CD8-positive, alpha-beta memory T cell (primary cell): ENCODE measurements at regions not wholly inside any gene's neighbourhood (a gene's known extent, or its start where the extent isn't known, plus 50 kb on each side); places are given as distances from the start of the nearest gene placed in this dataset.

Experiments
- CTCF ChIA-PET: fragments of 350-600 bp; sonication (Branson Sonifier 250); formaldehyde crosslinking; loops from one replicate; lab custom pipeline; 2021; ENCODE audit warnings: antibody characterized with exemption; lab: Charles Lee
- POLR2A ChIA-PET: fragments of 350-600 bp; sonication (Branson Sonifier 250); formaldehyde crosslinking; loops from one replicate; lab custom pipeline; 2021; ENCODE audit warnings: antibody characterized with exemption; lab: Charles Lee
- DNase-seq, 5 donors: peaks; one replicate each; pipeline versions ENCODE4 v3.0.0 to v3.0.0-alpha.2; 2020 to 2022; ENCODE audit warnings: mixed read lengths in 1 of 5
- H3K27ac ChIP-seq: one replicate; pipeline ENCODE4 v1.7.0; 2013; ENCODE audit warnings: low read depth, mild to moderate bottlenecking, low read length, moderate library complexity
- H3K27me3 ChIP-seq: 2 replicates; pipeline ENCODE4 v1.7.0; 2013; ENCODE audit warnings: low read length, mild to moderate bottlenecking; ENCODE audit not compliant: insufficient read depth, poor library complexity, severe bottlenecking
- H3K36me3 ChIP-seq: 2 replicates; pipeline ENCODE4 v1.7.0; 2013; ENCODE audit warnings: mild to moderate bottlenecking, low read length, moderate library complexity; ENCODE audit not compliant: insufficient read depth
- H3K4me1 ChIP-seq: 2 replicates; pipeline ENCODE4 v1.7.0; 2013; ENCODE audit warnings: mild to moderate bottlenecking, low read length, moderate library complexity; ENCODE audit not compliant: insufficient read depth
- H3K4me3 ChIP-seq: 2 replicates; pipeline ENCODE4 v1.7.0; 2013; ENCODE audit warnings: mild to moderate bottlenecking, low read length
- H3K9me3 ChIP-seq: 2 replicates; pipeline ENCODE4 v1.7.0; 2013; ENCODE audit warnings: mild to moderate bottlenecking, low read length
- H3K27ac Mint-ChIP-seq, 8 donors: one replicate each; pipeline ENCODE4 v1.8.0; 2020 to 2021; ENCODE audit warnings: mixed read lengths in 8 of 8, mild to moderate bottlenecking in 6 of 8, inconsistent platforms in 3 of 8, moderate library complexity in 3 of 8
- H3K27me3 Mint-ChIP-seq, 2 donors: one replicate each; pipeline ENCODE4 v1.8.0; 2020 to 2021; ENCODE audit warnings: mixed read lengths in 2 of 2, mild to moderate bottlenecking in 1 of 2, moderate library complexity in 1 of 2
- H3K36me3 Mint-ChIP-seq, 3 donors: one replicate each; pipeline ENCODE4 v1.8.0; 2020 to 2021; ENCODE audit warnings: mixed read lengths in 3 of 3, inconsistent platforms in 1 of 3, mild to moderate bottlenecking in 1 of 3
- H3K4me1 Mint-ChIP-seq, 3 donors: one replicate each; pipeline ENCODE4 v1.8.0; 2020 to 2021; ENCODE audit warnings: mixed read lengths in 3 of 3, inconsistent platforms in 1 of 3, mild to moderate bottlenecking in 1 of 3
- H3K4me3 Mint-ChIP-seq, 7 donors: one replicate each; pipeline ENCODE4 v1.8.0; 2020 to 2021; ENCODE audit warnings: mixed read lengths in 7 of 7, mild to moderate bottlenecking in 6 of 7, moderate library complexity in 4 of 7, inconsistent platforms in 2 of 7
- H3K9me3 Mint-ChIP-seq, 5 donors: one replicate each; pipeline ENCODE4 v1.8.0; 2020 to 2022; ENCODE audit warnings: mixed read lengths in 5 of 5, mild to moderate bottlenecking in 3 of 5, moderate library complexity in 2 of 5, inconsistent platforms in 1 of 5

DNA sequence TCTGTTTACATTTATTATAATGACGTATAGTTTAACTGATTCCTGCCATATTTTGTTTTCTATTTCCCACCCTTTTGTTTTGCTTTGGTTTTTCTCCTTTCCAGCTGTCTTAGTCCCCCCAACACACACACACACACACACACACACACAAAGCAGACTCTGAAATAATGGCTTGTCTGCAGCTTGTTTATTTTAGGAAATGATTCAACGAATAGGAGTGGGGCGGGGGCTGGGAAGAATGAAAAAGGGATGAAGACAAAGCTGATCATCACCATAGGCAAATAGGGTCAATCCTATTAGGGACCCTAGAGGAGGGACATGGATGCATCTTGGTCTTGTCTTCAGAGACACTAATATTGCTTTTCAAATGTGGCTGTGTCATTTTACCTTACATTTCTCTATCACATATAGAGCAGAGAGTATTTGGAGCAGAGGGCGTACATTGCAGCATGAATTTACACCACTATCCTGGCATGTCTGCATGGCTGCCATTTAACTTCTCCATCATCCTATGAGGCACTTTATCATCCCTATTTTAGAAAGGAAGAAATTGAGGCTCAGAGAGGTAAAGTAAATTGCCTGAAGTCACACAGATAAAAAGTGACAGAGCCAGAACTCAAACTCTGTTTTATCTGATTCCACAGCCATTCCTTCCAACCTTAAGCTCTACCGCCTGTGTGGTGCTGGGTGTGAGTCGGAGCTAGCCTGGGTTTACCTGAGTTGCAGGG lies 147.2 kb upstream of the TPM1 start:
- H3K36me3 Mint-ChIP-seq, result no peaks in the 10 kb centered on the region
- H3K27me3 ChIP-seq, result no peaks in the 10 kb centered on the region
- ChIA-PET CTCF (no interaction called here), POLR2A (no interaction called here)
- H3K9me3 Mint-ChIP-seq, result no peaks in the 10 kb centered on the region
- no peak overlapping the region for H3K4me3 Mint-ChIP-seq
- H3K4me1 ChIP-seq, result no peaks in the 10 kb centered on the region
- no peak for DNase-seq
- H3K4me3 ChIP-seq, result no peak overlapping the region
- H3K9me3 ChIP-seq, result no peaks in the 10 kb centered on the region
- no peaks in the 10 kb centered on the region for H3K36me3 ChIP-seq
- no peak overlapping the region for H3K27ac Mint-ChIP-seq
- H3K27ac ChIP-seq, result no peak overlapping the region
- peaks cover 18 to 42% of the 10 kb centered on the region in 2 donors for H3K27me3 Mint-ChIP-seq
- no peaks in the 10 kb centered on the region for H3K4me1 Mint-ChIP-seq

DNA sequence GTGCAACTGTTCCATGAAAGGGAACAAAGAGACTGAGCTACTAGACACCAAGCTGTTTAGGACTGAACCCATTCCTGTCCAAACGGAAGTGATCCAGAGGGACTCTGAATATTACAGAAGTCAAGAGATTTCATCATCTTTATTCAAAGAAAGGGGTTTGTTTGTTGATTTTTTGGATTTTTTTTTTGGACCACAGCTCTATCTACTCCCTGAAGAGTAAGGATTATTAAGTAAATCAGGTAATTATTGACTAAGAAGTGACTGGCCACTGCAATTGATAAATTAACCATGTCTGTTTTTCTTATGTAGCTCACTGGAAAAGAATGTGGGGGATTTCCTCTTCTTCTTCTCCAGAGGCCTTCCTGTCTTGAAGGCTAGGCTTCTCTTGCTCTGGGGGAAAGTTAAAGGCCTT lies 146.6 kb upstream of the TPM1 start:
- Mint-ChIP-seq H3K4me1 (no peaks in the 10 kb centered on the region), H3K36me3 (no peaks in the 10 kb centered on the region), H3K4me3 (no peak overlapping the region), H3K27ac (no peak overlapping the region), H3K9me3 (no peaks in the 10 kb centered on the region), H3K27me3 (peaks cover 21 to 38% of the 10 kb centered on the region in 2 donors)
- ChIA-PET POLR2A (no interaction called here), CTCF (no interaction called here)
- Histone ChIP-seq H3K4me3 (no peak overlapping the region), H3K4me1 (no peaks in the 10 kb centered on the region), H3K27me3 (no peaks in the 10 kb centered on the region), H3K9me3 (no peaks in the 10 kb centered on the region), H3K27ac (no peak overlapping the region), H3K36me3 (no peaks in the 10 kb centered on the region)
- DNase-seq, result no peak

GRCh38 chr15:62896380-62896866 lies 146.1 kb upstream of the TPM1 start:
- Histone ChIP-seq H3K4me3 (no peak overlapping the region), H3K27me3 (no peaks in the 10 kb centered on the region), H3K36me3 (no peaks in the 10 kb centered on the region), H3K9me3 (no peaks in the 10 kb centered on the region), H3K4me1 (no peaks in the 10 kb centered on the region), H3K27ac (no peak overlapping the region)
- POLR2A ChIA-PET, result no interaction called here
- Mint-ChIP-seq H3K4me1 (no peaks in the 10 kb centered on the region), H3K27ac (no peak overlapping the region), H3K9me3 (no peaks in the 10 kb centered on the region), H3K36me3 (no peaks in the 10 kb centered on the region), H3K27me3 (peaks cover 20 to 33% of the 10 kb centered on the region in 2 donors), H3K4me3 (no peak overlapping the region)
- no peak for DNase-seq
- CTCF ChIA-PET, result no interaction called here

- no peaks in the 10 kb centered on the region for H3K36me3 ChIP-seq
- no peak for DNase-seq
- Mint-ChIP-seq H3K4me3 (no peak overlapping the region), H3K4me1 (no peaks in the 10 kb centered on the region), H3K27ac (no peak overlapping the region), H3K9me3 (no peaks in the 10 kb centered on the region), H3K36me3 (no peaks in the 10 kb centered on the region), H3K27me3 (peaks cover 15 to 33% of the 10 kb centered on the region in 2 donors)
- H3K4me3 ChIP-seq, result no peak overlapping the region
- H3K9me3 ChIP-seq, result no peaks in the 10 kb centered on the region
- ChIA-PET POLR2A (no interaction called here), CTCF (no interaction called here)
- H3K27me3 ChIP-seq, result no peaks in the 10 kb centered on the region
- H3K27ac ChIP-seq, result no peak overlapping the region
- H3K4me1 ChIP-seq, result no peaks in the 10 kb centered on the region
Measured at GRCh38 chr15:62896969-62897486, 145.5 kb upstream of the TPM1 start.

DNA sequence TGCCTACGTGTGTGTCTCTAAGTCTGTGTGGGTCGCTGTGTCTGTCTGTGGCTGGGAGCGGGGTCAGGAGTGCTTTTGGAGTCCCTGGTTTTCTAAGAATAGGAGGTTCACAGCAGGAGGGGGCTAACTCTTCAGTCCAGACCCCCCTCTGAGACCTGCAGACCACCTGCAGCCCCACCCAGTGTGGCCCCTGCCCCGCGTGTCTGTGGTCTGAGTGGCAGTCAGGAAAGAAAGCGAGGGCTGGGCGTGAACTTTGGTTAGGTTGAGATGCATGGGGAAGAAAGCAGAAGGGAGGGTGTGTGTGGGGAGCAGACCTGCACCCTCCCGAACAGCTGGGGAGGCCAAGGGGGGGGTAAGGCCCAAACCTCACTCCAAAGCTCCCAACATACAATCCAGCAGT lies 144.9 kb upstream of the TPM1 start:
- ChIA-PET POLR2A (no interaction called here), CTCF (no interaction called here)
- no peaks in the 10 kb centered on the region for H3K9me3 Mint-ChIP-seq
- Histone ChIP-seq H3K27me3 (no peaks in the 10 kb centered on the region), H3K4me1 (no peaks in the 10 kb centered on the region), H3K27ac (no peak overlapping the region), H3K36me3 (no peaks in the 10 kb centered on the region), H3K9me3 (no peaks in the 10 kb centered on the region), H3K4me3 (no peak overlapping the region)
- H3K27me3 Mint-ChIP-seq, result peaks cover 15 to 33% of the 10 kb centered on the region in 2 donors
- no peaks in the 10 kb centered on the region for H3K36me3 Mint-ChIP-seq
- no peak overlapping the region for H3K4me3 Mint-ChIP-seq
- no peak for DNase-seq
- H3K4me1 Mint-ChIP-seq, result no peaks in the 10 kb centered on the region
- no peak overlapping the region for H3K27ac Mint-ChIP-seq

- no peak overlapping the region for H3K27ac Mint-ChIP-seq
- ChIA-PET POLR2A (no interaction called here), CTCF (no interaction called here)
- no peaks in the 10 kb centered on the region for H3K36me3 ChIP-seq
- no peak overlapping the region for H3K4me3 ChIP-seq
- no peaks in the 10 kb centered on the region for H3K27me3 ChIP-seq
- no peaks in the 10 kb centered on the region for H3K36me3 Mint-ChIP-seq
- no peak overlapping the region for H3K27ac ChIP-seq
- peaks cover 17 to 27% of the 10 kb centered on the region in 2 donors for H3K27me3 Mint-ChIP-seq
- H3K4me1 Mint-ChIP-seq, result no peaks in the 10 kb centered on the region
- DNase-seq, result no peak
- H3K4me1 ChIP-seq, result no peaks in the 10 kb centered on the region
- H3K9me3 ChIP-seq, result no peaks in the 10 kb centered on the region
- no peak overlapping the region for H3K4me3 Mint-ChIP-seq
- no peaks in the 10 kb centered on the region for H3K9me3 Mint-ChIP-seq
Measured at GRCh38 chr15:62899090-62899493, 143.5 kb upstream of the TPM1 start.

DNA sequence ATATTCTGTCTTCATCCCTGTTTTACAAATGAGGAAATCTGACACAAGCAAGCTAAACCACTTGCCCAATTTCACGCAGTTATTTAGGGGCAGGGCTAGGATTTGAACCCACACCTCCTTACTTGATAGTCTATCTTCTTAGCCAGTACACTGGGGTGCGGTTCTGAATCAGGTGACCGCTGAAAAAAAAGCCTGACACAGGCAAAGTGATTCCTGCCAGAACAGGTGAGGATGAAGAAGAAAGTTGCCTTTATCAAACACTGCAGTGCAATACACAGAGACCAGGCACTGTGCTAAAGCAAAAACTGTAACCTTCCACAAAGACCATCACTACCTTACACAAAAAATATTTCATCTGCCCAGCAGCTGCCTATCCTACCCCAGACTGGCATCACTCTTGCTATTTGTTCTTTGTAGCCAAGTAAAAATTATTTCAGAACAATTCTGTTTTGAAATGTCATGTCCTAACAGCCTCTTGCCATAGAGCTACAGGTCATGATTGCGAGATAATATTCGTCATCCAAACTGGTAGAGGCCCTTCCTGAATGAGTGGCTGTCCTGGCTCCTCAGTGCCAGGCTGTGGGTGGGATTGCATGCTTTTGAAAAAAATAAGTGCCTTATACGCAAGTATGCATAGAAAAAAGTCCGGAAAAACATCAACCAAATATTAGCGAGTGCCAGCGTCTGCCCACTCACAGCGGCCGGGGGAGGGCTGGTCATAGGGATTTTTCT lies 142.3 kb upstream of the TPM1 start:
- no peak overlapping the region for H3K27ac ChIP-seq
- Mint-ChIP-seq H3K27ac (no peak overlapping the region), H3K9me3 (no peaks in the 10 kb centered on the region), H3K27me3 (peaks cover 14 to 24% of the 10 kb centered on the region in 2 donors), H3K4me1 (no peaks in the 10 kb centered on the region), H3K36me3 (no peaks in the 10 kb centered on the region), H3K4me3 (no peak overlapping the region)
- no peaks in the 10 kb centered on the region for H3K36me3 ChIP-seq
- H3K27me3 ChIP-seq, result no peaks in the 10 kb centered on the region
- no peaks in the 10 kb centered on the region for H3K9me3 ChIP-seq
- POLR2A ChIA-PET, result no interaction called here
- CTCF ChIA-PET, result no interaction called here
- DNase-seq, result no peak
- no peak overlapping the region for H3K4me3 ChIP-seq
- no peaks in the 10 kb centered on the region for H3K4me1 ChIP-seq

GRCh38 chr15:62901087-62901486 lies 141.5 kb upstream of the TPM1 start:
- Mint-ChIP-seq H3K4me3 (no peak overlapping the region), H3K27ac (no peak overlapping the region), H3K4me1 (no peaks in the 10 kb centered on the region), H3K9me3 (no peaks in the 10 kb centered on the region), H3K27me3 (peaks cover 12 to 21% of the 10 kb centered on the region in 2 donors), H3K36me3 (no peaks in the 10 kb centered on the region)
- no peak overlapping the region for H3K4me3 ChIP-seq
- no peak for DNase-seq
- POLR2A ChIA-PET, result no interaction called here
- no peak overlapping the region for H3K27ac ChIP-seq
- H3K9me3 ChIP-seq, result no peaks in the 10 kb centered on the region
- CTCF ChIA-PET, result no interaction called here
- no peaks in the 10 kb centered on the region for H3K36me3 ChIP-seq
- no peaks in the 10 kb centered on the region for H3K27me3 ChIP-seq
- H3K4me1 ChIP-seq, result no peaks in the 10 kb centered on the region
